Endodermal cell (in vitro differentiated cells): ENCODE measurements at regions not wholly inside any gene's neighbourhood (a gene's known extent, or its start where the extent isn't known, plus 50 kb on each side); places are given as distances from the start of the nearest gene placed in this dataset.

Experiments used
- DNase-seq: peaks from one replicate; pipeline ENCODE4 v3.0.0-alpha.2; 2017
- H3K27ac ChIP-seq: 2 replicates; pipeline ENCODE4 v1.5.1; 2013; ENCODE audit warnings: mild to moderate bottlenecking, low read depth, low read length, moderate library complexity
- H3K27me3 ChIP-seq: 2 replicates; pipeline ENCODE4 v1.6.1; 2013; ENCODE audit warnings: mild to moderate bottlenecking, low read length, moderate library complexity; ENCODE audit not compliant: insufficient read depth, control insufficient read depth, poor library complexity, severe bottlenecking
- H3K36me3 ChIP-seq: 2 replicates; pipeline ENCODE4 v1.7.0; 2013; ENCODE audit warnings: mild to moderate bottlenecking, low read length, moderate library complexity; ENCODE audit not compliant: control insufficient read depth, insufficient read depth
- H3K4me1 ChIP-seq: one replicate; pipeline ENCODE4 v1.7.0; 2013; ENCODE audit warnings: low read length; ENCODE audit not compliant: control insufficient read depth, insufficient read depth
- H3K4me3 ChIP-seq: 2 replicates; pipeline ENCODE4 v1.5.1; 2013; ENCODE audit warnings: mild to moderate bottlenecking, low read length, moderate library complexity
- H3K9ac ChIP-seq: 2 replicates; pipeline ENCODE4 v1.6.1; 2013; ENCODE audit warnings: mild to moderate bottlenecking, low read length, moderate library complexity; ENCODE audit not compliant: poor library complexity, severe bottlenecking; ENCODE audit errors: extremely low read depth
- H3K9me3 ChIP-seq: 2 replicates; pipeline ENCODE4 v1.6.1; 2013; ENCODE audit warnings: mild to moderate bottlenecking, low read length, moderate library complexity; ENCODE audit not compliant: control insufficient read depth
- H3K27ac Mint-ChIP-seq: 2 replicates; pipeline ENCODE4 v1.8.0; 2020; ENCODE audit warnings: mixed read lengths
- H3K27me3 Mint-ChIP-seq: 2 replicates; pipeline ENCODE4 v1.8.0; 2021; ENCODE audit warnings: mild to moderate bottlenecking, mixed read lengths; ENCODE audit not compliant: insufficient read depth
- H3K36me3 Mint-ChIP-seq: 2 replicates; pipeline ENCODE4 v1.8.0; 2020; ENCODE audit warnings: low read depth, mixed read lengths
- H3K4me1 Mint-ChIP-seq: 2 replicates; pipeline ENCODE4 v1.8.0; 2020; ENCODE audit warnings: mixed read lengths
- H3K4me3 Mint-ChIP-seq: 2 replicates; pipeline ENCODE4 v1.8.0; 2020; ENCODE audit warnings: mild to moderate bottlenecking, moderate library complexity, mixed read lengths
- H3K9me3 Mint-ChIP-seq: 2 replicates; pipeline ENCODE4 v1.8.0; 2020; ENCODE audit warnings: mild to moderate bottlenecking, mixed read lengths
- WGBS, 2 experiments: methylation state at CpG; one replicate each; pipeline versions ENCODE4 v1.1.5 to v1.1.7; 2013; ENCODE audit warnings: missing lambda C conversion rate in 2 of 2, mixed read lengths in 1 of 2; ENCODE audit not compliant: insufficient coverage in 1 of 2, insufficient read length in 1 of 2; 5-methylcytosine and 5-hydroxymethylcytosine counted together
- TF ChIP-seq, protein P1 (sequence below): fragments of 200-600 bp; sonication (generic); conservative IDR thresholded peaks from 2 replicates; pipeline ENCODE4 v1.5.0; 2021; ENCODE audit warnings: antibody characterized with exemption, mild to moderate bottlenecking

DNA sequence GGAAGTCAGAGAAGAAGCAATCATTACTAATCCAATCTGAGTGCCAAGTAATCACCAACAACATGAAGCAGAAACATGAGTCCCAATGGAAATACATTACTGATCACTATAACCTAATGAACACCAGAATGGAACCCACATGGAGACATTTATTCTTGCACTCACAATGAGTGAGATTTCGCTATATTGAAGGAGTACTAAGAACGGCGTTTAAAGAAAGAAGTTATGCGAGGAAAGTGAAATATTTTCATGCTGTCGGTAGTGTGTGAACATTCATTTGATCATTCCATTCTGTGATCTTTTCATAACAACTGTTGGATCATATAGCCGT is 181.1 kb downstream of the IRS1 start:
- Histone ChIP-seq H3K27me3 (no peaks in the 10 kb centered on the region), H3K27ac (no peak overlapping the region), H3K4me1 (no peaks in the 10 kb centered on the region), H3K9ac (no peak overlapping the region), H3K9me3 (no peaks in the 10 kb centered on the region), H3K36me3 (no peaks in the 10 kb centered on the region), H3K4me3 (no peak overlapping the region)
- H3K4me3 Mint-ChIP-seq = no peak overlapping the region
- no peaks in the 10 kb centered on the region for H3K27me3 Mint-ChIP-seq
- H3K9me3 Mint-ChIP-seq = no peaks in the 10 kb centered on the region
- TF ChIP-seq, protein P1, sequence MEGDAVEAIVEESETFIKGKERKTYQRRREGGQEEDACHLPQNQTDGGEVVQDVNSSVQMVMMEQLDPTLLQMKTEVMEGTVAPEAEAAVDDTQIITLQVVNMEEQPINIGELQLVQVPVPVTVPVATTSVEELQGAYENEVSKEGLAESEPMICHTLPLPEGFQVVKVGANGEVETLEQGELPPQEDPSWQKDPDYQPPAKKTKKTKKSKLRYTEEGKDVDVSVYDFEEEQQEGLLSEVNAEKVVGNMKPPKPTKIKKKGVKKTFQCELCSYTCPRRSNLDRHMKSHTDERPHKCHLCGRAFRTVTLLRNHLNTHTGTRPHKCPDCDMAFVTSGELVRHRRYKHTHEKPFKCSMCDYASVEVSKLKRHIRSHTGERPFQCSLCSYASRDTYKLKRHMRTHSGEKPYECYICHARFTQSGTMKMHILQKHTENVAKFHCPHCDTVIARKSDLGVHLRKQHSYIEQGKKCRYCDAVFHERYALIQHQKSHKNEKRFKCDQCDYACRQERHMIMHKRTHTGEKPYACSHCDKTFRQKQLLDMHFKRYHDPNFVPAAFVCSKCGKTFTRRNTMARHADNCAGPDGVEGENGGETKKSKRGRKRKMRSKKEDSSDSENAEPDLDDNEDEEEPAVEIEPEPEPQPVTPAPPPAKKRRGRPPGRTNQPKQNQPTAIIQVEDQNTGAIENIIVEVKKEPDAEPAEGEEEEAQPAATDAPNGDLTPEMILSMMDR = no peak
- 95 to 100% methylated on average over 6 of the region's 6 CpGs for WGBS, 2 experiments
- H3K4me1 Mint-ChIP-seq = peaks cover 10% of the 10 kb centered on the region
- no peak for DNase-seq
- H3K36me3 Mint-ChIP-seq = no peaks in the 10 kb centered on the region
- H3K27ac Mint-ChIP-seq = no peak overlapping the region

DNA sequence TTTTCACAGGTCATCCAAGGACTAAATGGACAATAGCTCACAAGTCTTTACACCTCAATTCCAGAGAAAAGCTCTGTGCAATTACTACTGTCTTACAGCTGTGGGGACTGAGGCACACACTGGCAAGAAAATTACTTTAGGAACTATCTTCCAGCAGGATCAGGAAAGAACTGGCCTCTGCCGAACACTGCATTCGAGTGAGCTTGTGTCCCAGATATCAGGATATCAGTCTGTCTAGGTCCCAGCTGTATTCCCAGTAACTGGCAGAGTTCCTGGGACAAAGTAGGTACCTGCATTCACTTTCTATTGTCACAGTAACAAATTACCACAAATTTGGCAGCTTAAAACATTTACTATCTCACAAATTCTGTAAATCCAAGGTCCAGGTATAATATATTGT is 183.7 kb downstream of the IRS1 start:
- Histone ChIP-seq H3K4me1 (no peaks in the 10 kb centered on the region), H3K36me3 (no peaks in the 10 kb centered on the region), H3K27me3 (no peaks in the 10 kb centered on the region), H3K9me3 (no peaks in the 10 kb centered on the region), H3K27ac (no peak overlapping the region), H3K4me3 (no peak overlapping the region), H3K9ac (no peak overlapping the region)
- H3K4me3 Mint-ChIP-seq = no peak overlapping the region
- WGBS, 2 experiments = 94 to 96% methylated on average over 2 of the region's 2 CpGs
- H3K27me3 Mint-ChIP-seq = no peaks in the 10 kb centered on the region
- no peak for DNase-seq
- no peak overlapping the region for H3K27ac Mint-ChIP-seq
- H3K4me1 Mint-ChIP-seq = peaks cover 10% of the 10 kb centered on the region
- TF ChIP-seq, protein P1 = no peak
- no peaks in the 10 kb centered on the region for H3K9me3 Mint-ChIP-seq
- no peaks in the 10 kb centered on the region for H3K36me3 Mint-ChIP-seq

DNA sequence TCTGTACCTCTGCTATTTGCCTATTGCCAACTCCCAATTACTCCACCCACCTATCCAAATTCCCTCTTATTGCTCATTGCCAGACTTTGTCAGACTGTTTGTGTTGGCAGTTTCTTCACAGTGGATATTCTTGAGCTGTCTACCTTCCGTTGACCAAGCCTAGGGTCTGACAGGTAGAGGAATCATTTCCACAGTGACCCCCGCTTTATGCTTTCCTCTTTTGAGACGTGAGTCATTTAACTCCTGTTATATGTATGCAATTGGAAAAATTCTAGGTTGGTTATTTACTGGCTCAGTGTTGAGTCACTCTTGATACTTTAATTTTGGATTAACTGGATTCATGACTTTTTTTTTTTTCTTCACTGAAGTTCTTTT is 187.7 kb downstream of the IRS1 start:
- WGBS, 2 experiments = 95% methylated on average over 3 of the region's 3 CpGs; no CpG with 5 or more reads in 1 of the 2 experiments
- H3K36me3 ChIP-seq = no peaks in the 10 kb centered on the region
- peaks cover 7% of the 10 kb centered on the region for H3K4me1 Mint-ChIP-seq
- DNase-seq = no peak
- H3K4me1 ChIP-seq = no peaks in the 10 kb centered on the region
- no peaks in the 10 kb centered on the region for H3K36me3 Mint-ChIP-seq
- TF ChIP-seq, protein P1 = no peak
- no peak overlapping the region for H3K4me3 ChIP-seq
- H3K27ac Mint-ChIP-seq = no peak overlapping the region
- H3K9ac ChIP-seq = no peak overlapping the region
- H3K27ac ChIP-seq = no peak overlapping the region
- no peaks in the 10 kb centered on the region for H3K9me3 Mint-ChIP-seq
- H3K9me3 ChIP-seq = no peaks in the 10 kb centered on the region
- H3K4me3 Mint-ChIP-seq = no peak overlapping the region
- no peaks in the 10 kb centered on the region for H3K27me3 ChIP-seq
- H3K27me3 Mint-ChIP-seq = no peaks in the 10 kb centered on the region
